Left ventricle myocardium inferior (tissue), 1 donor: ENCODE measurements at regions not wholly inside any gene's neighbourhood (a gene's known extent, or its start where the extent isn't known, plus 50 kb on each side); places are given as distances from the start of the nearest gene placed in this dataset.
A peak's percentile ranks its signal among the peaks of the same experiment; 100 is the strongest.

ENCODE experiments used
- DNase-seq: peaks from one replicate; pipeline ENCODE4 v3.0.0-alpha.2; 2020
- H3K27ac ChIP-seq: fragments of 200-600 bp; replicated peaks from 2 replicates; pipeline ENCODE4 v1.8.0; 2021
- H3K27me3 ChIP-seq: fragments of 200-600 bp; 2 replicates; pipeline ENCODE4 v1.8.0; 2021; ENCODE audit warnings: low read depth
- H3K36me3 ChIP-seq: fragments of 200-600 bp; 2 replicates; pipeline ENCODE4 v1.8.0; 2021
- H3K4me1 ChIP-seq: fragments of 200-600 bp; 2 replicates; pipeline ENCODE4 v1.8.0; 2021
- H3K4me3 ChIP-seq: fragments of 200-600 bp; 2 replicates; pipeline ENCODE4 v1.8.0; 2021; ENCODE audit warnings: mild to moderate bottlenecking, moderate library complexity
- H3K9me3 ChIP-seq: fragments of 200-600 bp; replicated peaks from 2 replicates; pipeline ENCODE4 v1.8.0; 2021
- intact Hi-C: fragments of 100-400 bp; cut with micrococcal nuclease; formaldehyde crosslinking; loops from one replicate; pipeline ENCODE4 v1.11.0; 2022
- TF ChIP-seq, protein P1 (sequence below): fragments of 200-600 bp; IDR thresholded peaks from 2 replicates; pipeline ENCODE4 v1.8.0; 2021; ENCODE audit warnings: antibody characterized with exemption, mild to moderate bottlenecking, borderline replicate concordance
- donor health status: DM: no; HTN: yes; CAD: no; lungs with severe emphysema.

DNA sequence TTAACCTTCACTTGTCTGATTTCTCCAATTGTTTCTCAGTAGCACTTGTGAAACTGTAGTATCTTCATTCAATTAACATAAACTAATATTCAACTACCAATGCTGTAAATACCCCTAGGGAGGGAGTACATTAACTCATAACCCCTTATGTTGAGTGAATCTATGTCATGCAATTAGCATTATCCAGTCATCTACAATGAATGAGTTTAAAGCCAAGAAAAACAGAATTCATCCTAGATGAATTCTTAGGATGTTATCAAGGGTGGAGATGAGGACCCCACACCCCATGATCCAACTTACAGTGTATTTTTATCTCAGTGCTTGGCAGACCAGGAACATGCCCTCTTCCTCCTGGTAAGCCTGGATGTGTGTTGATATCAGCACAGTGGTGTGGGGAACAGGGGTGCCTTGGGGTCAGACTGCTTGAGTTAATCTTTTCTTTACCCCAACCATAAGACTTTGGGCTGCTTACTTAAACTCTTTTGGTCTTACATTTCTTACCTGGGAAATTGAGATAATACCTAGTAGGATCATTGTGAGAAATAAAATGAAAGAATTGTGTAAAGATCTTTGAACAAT is 62.1 kb upstream of the SCOC start:
- H3K36me3 ChIP-seq: no peaks in the 10 kb centered on the region
- DNase-seq: no peak
- H3K27me3 ChIP-seq: no peaks in the 10 kb centered on the region
- intact Hi-C loops: no loop called here
- no peaks in the 10 kb centered on the region for H3K9me3 ChIP-seq
- H3K4me1 ChIP-seq: peaks cover 35% of the 10 kb centered on the region
- TF ChIP-seq, protein P1, sequence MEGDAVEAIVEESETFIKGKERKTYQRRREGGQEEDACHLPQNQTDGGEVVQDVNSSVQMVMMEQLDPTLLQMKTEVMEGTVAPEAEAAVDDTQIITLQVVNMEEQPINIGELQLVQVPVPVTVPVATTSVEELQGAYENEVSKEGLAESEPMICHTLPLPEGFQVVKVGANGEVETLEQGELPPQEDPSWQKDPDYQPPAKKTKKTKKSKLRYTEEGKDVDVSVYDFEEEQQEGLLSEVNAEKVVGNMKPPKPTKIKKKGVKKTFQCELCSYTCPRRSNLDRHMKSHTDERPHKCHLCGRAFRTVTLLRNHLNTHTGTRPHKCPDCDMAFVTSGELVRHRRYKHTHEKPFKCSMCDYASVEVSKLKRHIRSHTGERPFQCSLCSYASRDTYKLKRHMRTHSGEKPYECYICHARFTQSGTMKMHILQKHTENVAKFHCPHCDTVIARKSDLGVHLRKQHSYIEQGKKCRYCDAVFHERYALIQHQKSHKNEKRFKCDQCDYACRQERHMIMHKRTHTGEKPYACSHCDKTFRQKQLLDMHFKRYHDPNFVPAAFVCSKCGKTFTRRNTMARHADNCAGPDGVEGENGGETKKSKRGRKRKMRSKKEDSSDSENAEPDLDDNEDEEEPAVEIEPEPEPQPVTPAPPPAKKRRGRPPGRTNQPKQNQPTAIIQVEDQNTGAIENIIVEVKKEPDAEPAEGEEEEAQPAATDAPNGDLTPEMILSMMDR: no peak
- no peak overlapping the region for H3K27ac ChIP-seq
- no peak overlapping the region for H3K4me3 ChIP-seq

DNA sequence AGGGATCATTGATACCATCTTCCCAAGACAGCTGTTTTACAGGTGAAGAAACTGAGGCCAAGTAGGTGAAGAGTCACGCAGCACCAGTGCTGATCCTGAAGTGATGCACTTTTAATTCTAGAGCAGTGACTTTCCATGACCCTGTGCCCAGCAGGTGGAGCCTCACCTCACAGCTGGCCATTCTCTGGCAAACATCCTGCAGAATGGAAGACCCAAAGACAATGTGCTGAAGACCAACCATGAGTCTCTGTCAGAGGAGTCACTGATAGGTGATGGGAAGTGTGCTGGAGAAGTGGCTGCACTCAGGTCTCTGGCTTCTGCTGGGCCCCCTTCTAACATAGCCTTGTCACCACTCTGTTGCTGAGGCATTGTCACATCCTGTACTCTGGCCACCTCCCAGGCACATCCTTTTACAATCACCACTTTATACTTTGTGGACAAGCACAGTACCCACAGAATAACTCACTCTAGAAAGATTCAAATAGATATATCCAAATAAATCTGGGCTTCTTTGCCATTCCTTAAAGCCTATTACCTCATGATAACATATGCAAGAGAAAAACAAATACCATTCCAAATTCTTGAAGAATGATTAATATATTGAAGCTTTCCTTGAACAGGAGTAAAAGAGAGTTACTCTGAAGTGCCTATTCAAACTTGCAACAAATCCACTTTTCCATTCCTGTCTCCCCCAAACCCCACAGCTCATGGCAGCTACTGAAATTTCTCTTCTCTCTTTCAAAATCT is 64.1 kb upstream of the SCOC start:
- Histone ChIP-seq H3K9me3 (no peaks in the 10 kb centered on the region), H3K27me3 (no peaks in the 10 kb centered on the region), H3K27ac (peak overlapping the region; percentile 91), H3K4me1 (peaks cover 35% of the 10 kb centered on the region), H3K4me3 (peak overlapping the region; percentile 3), H3K36me3 (no peaks in the 10 kb centered on the region)
- TF ChIP-seq, protein P1: peak; percentile 13
- intact Hi-C loops: no loop called here
- DNase-seq: peak; percentile 21

DNA sequence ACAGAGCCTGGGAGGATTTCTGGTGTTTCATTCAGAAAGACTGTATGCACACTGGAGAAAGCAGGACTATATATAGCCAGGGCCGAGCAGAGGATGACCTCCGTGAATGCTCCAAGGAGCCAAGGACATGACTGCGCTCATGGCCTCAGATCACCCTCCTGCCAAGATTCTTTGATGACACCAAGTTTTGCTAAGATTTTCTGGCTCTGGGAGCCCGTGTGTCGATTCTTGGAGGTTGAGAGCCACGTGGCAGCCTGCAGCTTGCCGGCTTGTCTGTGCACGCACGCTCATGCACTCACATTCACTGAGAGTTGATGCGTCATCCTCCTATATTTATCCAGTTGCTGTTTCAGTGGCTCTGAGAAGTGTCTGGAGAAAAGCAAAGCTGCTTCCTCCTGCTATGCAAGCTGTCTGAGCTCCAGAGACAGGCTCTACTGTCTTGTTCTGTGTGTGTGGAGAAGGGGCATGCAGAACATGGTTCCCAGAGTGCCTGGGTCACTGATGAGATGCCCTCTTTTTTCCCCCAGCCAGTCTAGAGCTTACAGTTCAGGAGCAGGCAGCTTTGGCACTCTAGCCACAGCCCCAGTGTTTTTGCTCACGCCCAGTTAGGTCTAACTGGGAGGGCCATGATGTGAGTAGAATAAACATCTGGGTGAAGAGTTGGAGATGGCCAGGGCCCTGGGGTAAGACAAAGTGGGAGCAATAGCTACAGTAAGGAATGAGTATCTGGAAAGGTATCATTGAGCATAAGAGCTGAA is 64.9 kb upstream of the SCOC start:
- peaks cover 35% of the 10 kb centered on the region for H3K4me1 ChIP-seq
- no peaks in the 10 kb centered on the region for H3K27me3 ChIP-seq
- H3K9me3 ChIP-seq: no peaks in the 10 kb centered on the region
- DNase-seq: peak; percentile 66
- H3K4me3 ChIP-seq: peak overlapping the region; percentile 3
- H3K36me3 ChIP-seq: no peaks in the 10 kb centered on the region
- peak overlapping the region; percentile 91 for H3K27ac ChIP-seq
- TF ChIP-seq, protein P1: no peak
- intact Hi-C loops: no loop called here

DNA sequence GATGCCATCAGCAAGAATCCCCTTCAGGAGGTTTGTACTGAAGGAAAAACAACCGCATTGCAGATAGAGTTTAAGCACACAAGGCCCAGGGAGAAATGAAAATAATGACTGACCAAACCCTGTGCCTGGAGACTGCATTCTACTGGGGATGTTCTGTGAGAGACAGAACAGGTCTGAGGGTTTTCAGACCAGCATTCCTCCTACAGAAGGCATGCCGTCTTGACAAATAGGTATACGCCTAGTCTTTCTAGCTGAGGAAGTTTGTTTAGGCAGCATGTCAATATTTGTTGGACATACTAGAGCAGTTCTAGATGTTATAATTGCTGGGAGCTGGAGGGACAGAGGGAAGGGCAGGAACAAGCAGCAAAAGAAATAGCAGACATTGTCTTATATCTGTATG is 68.4 kb upstream of the SCOC start:
- TF ChIP-seq, protein P1: no peak
- Histone ChIP-seq H3K36me3 (no peaks in the 10 kb centered on the region), H3K9me3 (no peaks in the 10 kb centered on the region)

DNA sequence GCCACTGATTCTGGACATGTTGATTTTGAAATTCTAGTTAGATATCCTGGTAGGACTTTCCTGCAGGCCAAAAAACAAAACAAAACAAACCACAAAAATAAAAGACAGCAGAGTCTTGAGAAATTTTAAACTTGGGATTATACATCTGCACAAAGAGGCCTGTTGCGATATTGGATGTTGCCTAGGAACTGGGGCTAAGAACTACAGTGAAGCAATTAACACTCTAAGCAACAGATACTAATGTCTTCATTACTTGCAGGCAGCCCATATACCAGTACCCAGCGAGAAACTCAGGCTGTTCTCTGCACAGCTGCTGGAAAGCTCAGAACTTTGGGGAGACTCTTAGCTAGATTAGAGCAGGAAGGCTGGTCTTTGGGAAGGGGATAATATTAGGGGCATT is 69.1 kb upstream of the SCOC start:
- Histone ChIP-seq H3K4me1 (peaks cover 19% of the 10 kb centered on the region), H3K4me3 (no peak overlapping the region), H3K9me3 (no peaks in the 10 kb centered on the region), H3K36me3 (no peaks in the 10 kb centered on the region), H3K27me3 (no peaks in the 10 kb centered on the region), H3K27ac (no peak overlapping the region)
- DNase-seq: no peak
- TF ChIP-seq, protein P1: no peak
- intact Hi-C loops: no loop called here

More for the DNA sequence above, 68.4 kb upstream of the SCOC start:
- H3K27ac ChIP-seq: no peak overlapping the region
- H3K4me3 ChIP-seq: no peak overlapping the region
- peaks cover 25% of the 10 kb centered on the region for H3K4me1 ChIP-seq
- DNase-seq: no peak
- H3K27me3 ChIP-seq: no peaks in the 10 kb centered on the region
- intact Hi-C loops: no loop called here
